ENCODE measurements at regions not wholly inside any gene's neighbourhood (a gene's known extent, or its start where the extent isn't known, plus 50 kb on each side); places are given as distances from the start of the nearest gene placed in this dataset.

DNA sequence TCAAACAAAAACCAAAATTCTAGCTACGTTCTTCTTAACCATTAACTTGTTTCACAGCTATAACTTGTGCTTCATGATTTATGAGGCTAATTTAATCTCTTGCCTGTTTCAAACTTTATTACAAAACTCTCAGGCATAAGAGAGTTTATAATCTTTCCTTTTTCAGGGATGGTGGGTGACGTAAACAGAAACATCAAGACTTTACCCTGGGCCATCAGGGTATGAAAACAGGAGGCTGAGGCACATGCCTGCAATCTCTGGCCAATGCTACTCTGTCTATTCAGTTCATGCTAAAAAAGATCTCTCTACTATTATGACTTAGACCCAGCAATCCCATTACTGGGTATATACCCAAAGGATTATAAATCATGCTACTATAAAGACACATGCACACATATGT, 55.9 kb upstream of the VWC2 start:
- WGBS, 4 donors: 76 to 91% (median 87%) methylated on average over 2 of the region's 2 CpGs
- no peak for ATAC-seq
- Histone ChIP-seq H3K9me3 (no peaks in the 10 kb centered on the region), H3K4me1 (peaks cover 0 to 4% (median 0%) of the 10 kb centered on the region in 12 donors), H3K27me3 (no peaks in the 10 kb centered on the region), H3K36me3 (no peaks in the 10 kb centered on the region), H3K27ac (no peak overlapping the region), H3K4me3 (no peak overlapping the region)
- intact Hi-C loops (cut with DNase I): loop anchor here in 2 of 10 donors (5.0 to 10.0 kb wide), 2 partner anchors 55 to 57 kb away; partner anchors contain the start of gene VWC2 (in 2 of the 2)
- DNase-seq: no peak
- no peak for TF ChIP-seq POLR2A (IDR thresholded peaks at IDR 0.05)
- TF ChIP-seq, protein P1, sequence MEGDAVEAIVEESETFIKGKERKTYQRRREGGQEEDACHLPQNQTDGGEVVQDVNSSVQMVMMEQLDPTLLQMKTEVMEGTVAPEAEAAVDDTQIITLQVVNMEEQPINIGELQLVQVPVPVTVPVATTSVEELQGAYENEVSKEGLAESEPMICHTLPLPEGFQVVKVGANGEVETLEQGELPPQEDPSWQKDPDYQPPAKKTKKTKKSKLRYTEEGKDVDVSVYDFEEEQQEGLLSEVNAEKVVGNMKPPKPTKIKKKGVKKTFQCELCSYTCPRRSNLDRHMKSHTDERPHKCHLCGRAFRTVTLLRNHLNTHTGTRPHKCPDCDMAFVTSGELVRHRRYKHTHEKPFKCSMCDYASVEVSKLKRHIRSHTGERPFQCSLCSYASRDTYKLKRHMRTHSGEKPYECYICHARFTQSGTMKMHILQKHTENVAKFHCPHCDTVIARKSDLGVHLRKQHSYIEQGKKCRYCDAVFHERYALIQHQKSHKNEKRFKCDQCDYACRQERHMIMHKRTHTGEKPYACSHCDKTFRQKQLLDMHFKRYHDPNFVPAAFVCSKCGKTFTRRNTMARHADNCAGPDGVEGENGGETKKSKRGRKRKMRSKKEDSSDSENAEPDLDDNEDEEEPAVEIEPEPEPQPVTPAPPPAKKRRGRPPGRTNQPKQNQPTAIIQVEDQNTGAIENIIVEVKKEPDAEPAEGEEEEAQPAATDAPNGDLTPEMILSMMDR (IDR thresholded peaks at IDR 0.05): no peak

DNA sequence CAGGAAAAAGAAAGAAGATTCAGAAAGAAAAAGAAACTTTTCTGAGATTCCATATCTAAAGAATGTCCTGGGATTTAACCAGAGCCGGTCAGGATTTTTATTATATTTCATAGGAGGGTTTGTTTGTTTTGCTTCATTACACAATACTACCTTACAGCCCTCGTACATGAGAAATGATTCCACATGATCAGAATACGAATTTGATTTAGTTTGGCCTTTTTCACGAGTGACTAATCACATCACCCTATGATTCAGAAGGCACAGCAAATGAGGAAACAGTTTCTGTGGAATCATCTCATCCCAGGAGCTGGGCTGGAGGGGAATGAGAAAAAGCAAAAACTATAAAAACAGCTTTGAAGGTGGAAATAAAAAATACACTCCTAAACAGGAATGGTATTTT, 54.7 kb upstream of the VWC2 start:
- H3K27ac ChIP-seq: no peak overlapping the region
- H3K9me3 ChIP-seq: no peaks in the 10 kb centered on the region
- ATAC-seq (no peak), DNase-seq (no peak)
- WGBS, 4 donors: 67 to 73% (median 72%) methylated on average over 4 of the region's 4 CpGs
- TF ChIP-seq, protein P1 (IDR thresholded peaks at IDR 0.05): no peak
- no peak for TF ChIP-seq POLR2A (IDR thresholded peaks at IDR 0.05)
- peaks cover 0 to 4% (median 0%) of the 10 kb centered on the region in 12 donors for H3K4me1 ChIP-seq
- H3K27me3 ChIP-seq: no peaks in the 10 kb centered on the region
- intact Hi-C loops (cut with DNase I): loop anchor here in 2 of 10 donors (5.0 to 10.0 kb wide), 2 partner anchors 54 to 56 kb away; partner anchors contain the start of gene VWC2 (in 2 of the 2)
- no peaks in the 10 kb centered on the region for H3K36me3 ChIP-seq
- no peak overlapping the region for H3K4me3 ChIP-seq

DNA sequence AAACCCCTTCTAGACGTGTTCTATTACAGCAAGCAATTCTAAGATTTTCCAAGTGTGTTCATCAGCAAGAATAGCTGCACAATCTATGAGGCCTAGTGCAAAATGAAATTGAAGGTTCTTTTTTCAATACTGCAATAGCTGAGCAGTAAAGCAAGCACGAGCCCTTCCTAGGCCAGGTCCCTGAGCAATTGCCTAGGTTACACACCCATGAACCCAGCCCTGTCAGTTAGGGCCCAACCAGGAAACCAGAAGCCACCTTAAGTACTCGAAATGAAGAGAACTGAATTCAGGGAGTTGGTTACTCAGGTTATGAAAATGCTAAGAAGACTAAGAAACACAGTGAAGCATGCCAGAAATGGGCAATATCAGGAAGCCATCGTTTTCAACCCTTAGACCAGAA, 52.0 kb upstream of the VWC2 start:
- no peak for TF ChIP-seq POLR2A (IDR thresholded peaks at IDR 0.05)
- TF ChIP-seq, protein P1 (IDR thresholded peaks at IDR 0.05): no peak
- no peaks in the 10 kb centered on the region for H3K9me3 ChIP-seq
- 54 to 71% (median 63%) methylated on average over 4 of the region's 4 CpGs for WGBS, 4 donors
- no peak for ATAC-seq
- H3K27ac ChIP-seq: no peak overlapping the region
- no peaks in the 10 kb centered on the region for H3K36me3 ChIP-seq
- H3K4me1 ChIP-seq: no peaks in the 10 kb centered on the region
- no peak for DNase-seq
- no peaks in the 10 kb centered on the region for H3K27me3 ChIP-seq
- intact Hi-C loops (cut with DNase I): no loop called here
- no peak overlapping the region for H3K4me3 ChIP-seq

Data from heart left ventricle (tissue), 16 donors.